ENCODE measurements at regions not wholly inside any gene's neighbourhood (a gene's known extent, or its start where the extent isn't known, plus 50 kb on each side); places are given as distances from the start of the nearest gene placed in this dataset.

DNA sequence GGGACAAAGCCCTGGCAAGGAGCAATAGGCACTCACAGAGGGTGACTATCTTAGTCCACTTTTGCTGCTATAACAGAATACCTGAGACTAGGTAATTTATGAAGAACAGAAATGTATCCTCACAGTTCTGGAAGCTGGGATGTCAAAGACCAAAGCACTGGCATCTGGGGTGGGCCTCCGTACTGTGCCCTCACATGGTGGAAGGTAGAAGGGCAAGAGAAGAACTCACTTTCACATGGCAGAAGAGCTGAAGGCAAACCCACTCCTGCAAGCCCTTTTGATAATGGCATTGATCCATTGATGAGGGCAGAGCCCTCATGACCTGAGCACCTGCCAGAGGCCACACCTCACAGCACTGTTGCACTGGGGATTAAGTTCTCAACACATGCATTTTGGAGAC lies 173.4 kb upstream of the C2CD4B start:
- ATAC-seq (ENCODE audit: low read depth), result no peak
- Mint-ChIP-seq H3K27ac (no peak overlapping the region), H3K4me3 (no peak overlapping the region), H3K9me3 (ENCODE audit: insufficient read depth) (no peaks in the 10 kb centered on the region), H3K4me1 (no peaks in the 10 kb centered on the region), H3K27me3 (no peaks in the 10 kb centered on the region)
- intact Hi-C loops (cut with micrococcal nuclease), result no loop called here
- POLR2A ChIA-PET, result no interaction called here
- H4K20me1 ChIP-seq (ENCODE audit: control insufficient read depth, insufficient read depth, low read length, poor library complexity, severe bottlenecking), result no peaks in the 10 kb centered on the region
- H3K79me2 ChIP-seq (ENCODE audit: control insufficient read depth, insufficient read depth, low read length), result no peaks in the 10 kb centered on the region
- no peak for TF ChIP-seq EZH2 (IDR thresholded peaks at IDR 0.05; ENCODE audit: borderline replicate concordance, insufficient read depth, low read depth, low read length, poor library complexity, severe bottlenecking)
- TF ChIP-seq, protein P1, sequence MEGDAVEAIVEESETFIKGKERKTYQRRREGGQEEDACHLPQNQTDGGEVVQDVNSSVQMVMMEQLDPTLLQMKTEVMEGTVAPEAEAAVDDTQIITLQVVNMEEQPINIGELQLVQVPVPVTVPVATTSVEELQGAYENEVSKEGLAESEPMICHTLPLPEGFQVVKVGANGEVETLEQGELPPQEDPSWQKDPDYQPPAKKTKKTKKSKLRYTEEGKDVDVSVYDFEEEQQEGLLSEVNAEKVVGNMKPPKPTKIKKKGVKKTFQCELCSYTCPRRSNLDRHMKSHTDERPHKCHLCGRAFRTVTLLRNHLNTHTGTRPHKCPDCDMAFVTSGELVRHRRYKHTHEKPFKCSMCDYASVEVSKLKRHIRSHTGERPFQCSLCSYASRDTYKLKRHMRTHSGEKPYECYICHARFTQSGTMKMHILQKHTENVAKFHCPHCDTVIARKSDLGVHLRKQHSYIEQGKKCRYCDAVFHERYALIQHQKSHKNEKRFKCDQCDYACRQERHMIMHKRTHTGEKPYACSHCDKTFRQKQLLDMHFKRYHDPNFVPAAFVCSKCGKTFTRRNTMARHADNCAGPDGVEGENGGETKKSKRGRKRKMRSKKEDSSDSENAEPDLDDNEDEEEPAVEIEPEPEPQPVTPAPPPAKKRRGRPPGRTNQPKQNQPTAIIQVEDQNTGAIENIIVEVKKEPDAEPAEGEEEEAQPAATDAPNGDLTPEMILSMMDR (IDR thresholded peaks at IDR 0.05), result no peak
- no peak overlapping the region for H3K4me2 ChIP-seq (replicated peaks; ENCODE audit: low read depth, low read length, poor library complexity, severe bottlenecking)
- CTCF ChIA-PET, result no interaction called here
- WGBS (ENCODE audit: insufficient coverage), result no CpG with 5 or more reads among the region's 1 CpG
- H3K9me3 ChIP-seq (ENCODE audit: control extremely low read depth in 1 of 3, control insufficient read depth in 2 of 3, insufficient read depth in 1 of 3, low read length in 2 of 3), result no peaks in the 10 kb centered on the region
- no peak overlapping the region for H2AFZ ChIP-seq (ENCODE audit: insufficient read depth, low read depth, low read length, poor library complexity, severe bottlenecking)
- no peak overlapping the region for H3K4me3 ChIP-seq (ENCODE audit: control extremely low read depth in 1 of 5, extremely low read depth in 1 of 5, insufficient read depth in 1 of 5, low read depth in 2 of 5, low read length in 4 of 5)
- H3K9ac ChIP-seq (ENCODE audit: low read length), result no peak overlapping the region
- no peaks in the 10 kb centered on the region for H3K4me1 ChIP-seq (ENCODE audit: control insufficient read depth in 2 of 2, insufficient read depth in 2 of 2, low read length in 2 of 2)
- no peak overlapping the region for H3K27ac ChIP-seq (ENCODE audit: low read length in 2 of 2)
- no peaks in the 10 kb centered on the region for H3K36me3 ChIP-seq (replicated peaks in 1 of 2; ENCODE audit: control extremely low read depth in 1 of 2, control insufficient read depth in 1 of 2, extremely low read depth in 1 of 2, insufficient read depth in 2 of 2, low read length in 1 of 2)
- DNase-seq, result no peak
- no peaks in the 10 kb centered on the region for H3K27me3 ChIP-seq (replicated peaks in 1 of 4; ENCODE audit: control extremely low read depth in 1 of 4, control insufficient read depth in 3 of 4, insufficient read depth in 4 of 4, low read length in 3 of 4)

DNA sequence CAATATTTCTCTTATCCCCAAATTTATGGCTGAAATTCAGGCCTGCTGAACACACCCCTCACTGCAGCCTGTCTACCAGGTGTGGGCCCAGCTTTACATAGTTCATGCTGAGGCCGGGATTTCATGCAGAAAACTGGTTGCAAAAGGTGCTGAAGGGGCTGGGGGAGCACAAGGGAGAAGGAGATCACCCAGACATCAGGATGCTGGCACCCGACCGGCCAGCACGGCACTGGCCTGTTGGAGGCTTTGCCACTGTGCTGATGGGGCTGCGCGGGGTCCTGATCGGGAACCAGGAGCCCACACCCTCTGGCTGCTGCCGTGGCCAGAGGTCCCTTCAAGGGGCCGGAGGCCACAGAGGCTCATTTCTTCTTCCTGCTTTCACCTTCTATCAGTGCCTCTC lies 177.9 kb upstream of the C2CD4B start:
- 99% methylated on average over 8 of the region's 9 CpGs for WGBS (ENCODE audit: insufficient coverage)

More for the DNA sequence above, 177.9 kb upstream of the C2CD4B start:
- ChIA-PET POLR2A (no interaction called here), CTCF (no interaction called here)
- Histone ChIP-seq H4K20me1 (ENCODE audit: control insufficient read depth, insufficient read depth, low read length, poor library complexity, severe bottlenecking) (no peaks in the 10 kb centered on the region), H3K4me2 (replicated peaks; ENCODE audit: low read depth, low read length, poor library complexity, severe bottlenecking) (no peak overlapping the region), H3K9ac (ENCODE audit: low read length) (no peak overlapping the region), H3K79me2 (ENCODE audit: control insufficient read depth, insufficient read depth, low read length) (no peaks in the 10 kb centered on the region), H2AFZ (ENCODE audit: insufficient read depth, low read depth, low read length, poor library complexity, severe bottlenecking) (no peak overlapping the region), H3K27ac (ENCODE audit: low read length in 2 of 2) (no peak overlapping the region), H3K4me1 (ENCODE audit: control insufficient read depth in 2 of 2, insufficient read depth in 2 of 2, low read length in 2 of 2) (peaks cover 0 to 3% of the 10 kb centered on the region in 2 donors), H3K36me3 (replicated peaks in 1 of 2; ENCODE audit: control extremely low read depth in 1 of 2, control insufficient read depth in 1 of 2, extremely low read depth in 1 of 2, insufficient read depth in 2 of 2, low read length in 1 of 2) (no peaks in the 10 kb centered on the region), H3K9me3 (ENCODE audit: control extremely low read depth in 1 of 3, control insufficient read depth in 2 of 3, insufficient read depth in 1 of 3, low read length in 2 of 3) (peaks cover 0 to 3% (median 0%) of the 10 kb centered on the region in 3 donors), H3K4me3 (ENCODE audit: control extremely low read depth in 1 of 5, extremely low read depth in 1 of 5, insufficient read depth in 1 of 5, low read depth in 2 of 5, low read length in 4 of 5) (no peak overlapping the region), H3K27me3 (replicated peaks in 1 of 4; ENCODE audit: control extremely low read depth in 1 of 4, control insufficient read depth in 3 of 4, insufficient read depth in 4 of 4, low read length in 3 of 4) (no peaks in the 10 kb centered on the region)
- no peak for TF ChIP-seq EZH2 (IDR thresholded peaks at IDR 0.05; ENCODE audit: borderline replicate concordance, insufficient read depth, low read depth, low read length, poor library complexity, severe bottlenecking)
- TF ChIP-seq, protein P1 (IDR thresholded peaks at IDR 0.05), result no peak
- Mint-ChIP-seq H3K27ac (no peak overlapping the region), H3K4me3 (no peak overlapping the region), H3K9me3 (ENCODE audit: insufficient read depth) (no peaks in the 10 kb centered on the region), H3K4me1 (peaks cover 7% of the 10 kb centered on the region), H3K27me3 (no peaks in the 10 kb centered on the region)
- intact Hi-C loops (cut with micrococcal nuclease), result no loop called here
- ATAC-seq (ENCODE audit: low read depth), result no peak
- no peak for DNase-seq

Data from B cell (primary cell).